ENCODE measurements at regions not wholly inside any gene's neighbourhood (a gene's known extent, or its start where the extent isn't known, plus 50 kb on each side); places are given as distances from the start of the nearest gene placed in this dataset.

- Mint-ChIP-seq H3K27me3 (peaks cover 0 to 6% (median 5%) of the 10 kb centered on the region in 3 donors), H3K9me3 (peaks cover 0 to 15% (median 4%) of the 10 kb centered on the region in 7 donors), H3K4me3 (no peak overlapping the region), H3K36me3 (peaks cover 0 to 4% of the 10 kb centered on the region in 2 donors), H3K4me1 (no peaks in the 10 kb centered on the region), H3K27ac (no peak overlapping the region)
- ATAC-seq (ENCODE audit: low read depth in 2 of 2) (no peak), DNase-seq (no peak)
Observed at GRCh38 chr18:26764177-26764576, 101.3 kb downstream of the AQP4 start.

GRCh38 chr18:26763446-26764110 lies 101.9 kb downstream of the AQP4 start:
- DNase-seq = no peak
- peaks cover 0 to 4% of the 10 kb centered on the region in 2 donors for H3K36me3 Mint-ChIP-seq

GRCh38 chr18:26757263-26758019 lies 108.1 kb downstream of the AQP4 start:
- ATAC-seq (ENCODE audit: low read depth in 2 of 2) (no peak), DNase-seq (no peak)
- Mint-ChIP-seq H3K4me1 (peaks cover 0 to 6% (median 5%) of the 10 kb centered on the region in 3 donors), H3K27ac (no peak overlapping the region), H3K4me3 (no peak overlapping the region), H3K36me3 (no peaks in the 10 kb centered on the region), H3K9me3 (peaks cover 0 to 5% (median 0%) of the 10 kb centered on the region in 7 donors), H3K27me3 (no peaks in the 10 kb centered on the region)

More at GRCh38 chr18:26763446-26764110, 101.9 kb downstream of the AQP4 start:
- ATAC-seq (ENCODE audit: low read depth in 2 of 2) = no peak
- Mint-ChIP-seq H3K27ac (no peak overlapping the region), H3K4me3 (no peak overlapping the region), H3K9me3 (peaks cover 0 to 15% (median 4%) of the 10 kb centered on the region in 7 donors), H3K4me1 (no peaks in the 10 kb centered on the region), H3K27me3 (peaks cover 0 to 6% (median 5%) of the 10 kb centered on the region in 3 donors)

- Mint-ChIP-seq H3K27ac (no peak overlapping the region), H3K27me3 (no peaks in the 10 kb centered on the region), H3K9me3 (peaks cover 0 to 1% (median 0%) of the 10 kb centered on the region in 7 donors), H3K36me3 (no peaks in the 10 kb centered on the region), H3K4me3 (no peak overlapping the region), H3K4me1 (peaks cover 0 to 8% (median 7%) of the 10 kb centered on the region in 3 donors)
- ATAC-seq (ENCODE audit: low read depth in 2 of 2) (no peak), DNase-seq (no peak)
Observed at GRCh38 chr18:26756556-26756955, 109.0 kb downstream of the AQP4 start.

- no peaks in the 10 kb centered on the region for H3K36me3 Mint-ChIP-seq
- no peak overlapping the region for H3K4me3 Mint-ChIP-seq
- H3K27ac Mint-ChIP-seq = no peak overlapping the region
- ATAC-seq (ENCODE audit: low read depth in 2 of 2) (no peak), DNase-seq (no peak)
- H3K27me3 Mint-ChIP-seq = peaks cover 0 to 10% (median 0%) of the 10 kb centered on the region in 3 donors
- H3K9me3 Mint-ChIP-seq = no peaks in the 10 kb centered on the region
- H3K4me1 Mint-ChIP-seq = no peaks in the 10 kb centered on the region
Observed at GRCh38 chr18:26746826-26747475, 118.6 kb downstream of the AQP4 start.

DNA sequence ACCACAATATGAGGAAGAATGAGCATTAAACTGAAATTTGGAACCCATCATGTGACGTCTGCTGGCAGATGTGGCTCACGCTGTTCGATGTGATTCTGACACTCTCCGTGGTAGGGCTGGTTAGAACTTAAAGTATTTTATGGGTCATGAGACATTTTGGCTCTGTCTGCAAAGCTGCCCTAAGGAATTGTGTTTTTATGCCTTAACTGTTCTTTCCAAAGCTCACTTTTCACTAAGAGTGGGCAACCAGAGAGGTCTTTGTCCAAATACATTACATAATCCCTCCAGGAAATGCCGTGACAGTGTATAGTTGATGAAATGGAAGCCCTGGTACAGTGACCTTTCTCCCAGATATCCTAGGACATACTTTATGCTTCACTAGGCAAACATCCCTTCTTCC lies 119.1 kb downstream of the AQP4 start:
- peaks cover 0 to 10% (median 0%) of the 10 kb centered on the region in 3 donors for H3K27me3 Mint-ChIP-seq
- no peaks in the 10 kb centered on the region for H3K4me1 Mint-ChIP-seq
- no peak overlapping the region for H3K4me3 Mint-ChIP-seq
- H3K27ac Mint-ChIP-seq = no peak overlapping the region
- no peaks in the 10 kb centered on the region for H3K36me3 Mint-ChIP-seq
- H3K9me3 Mint-ChIP-seq = no peaks in the 10 kb centered on the region
- ATAC-seq (ENCODE audit: low read depth in 2 of 2) (no peak), DNase-seq (no peak)

- H3K27ac Mint-ChIP-seq = no peak overlapping the region
- H3K9me3 Mint-ChIP-seq = no peaks in the 10 kb centered on the region
- no peaks in the 10 kb centered on the region for H3K36me3 Mint-ChIP-seq
- H3K4me1 Mint-ChIP-seq = no peaks in the 10 kb centered on the region
- no peak overlapping the region for H3K4me3 Mint-ChIP-seq
- ATAC-seq (ENCODE audit: low read depth in 2 of 2) = no peak
- DNase-seq = no peak
- peaks cover 0 to 10% (median 0%) of the 10 kb centered on the region in 3 donors for H3K27me3 Mint-ChIP-seq
Observed at GRCh38 chr18:26745288-26746181, 120.0 kb downstream of the AQP4 start.

- H3K9me3 Mint-ChIP-seq = peaks cover 0 to 2% (median 0%) of the 10 kb centered on the region in 7 donors
- ATAC-seq (ENCODE audit: low read depth in 2 of 2) (no peak), DNase-seq (no peak)
- H3K27ac Mint-ChIP-seq = no peak overlapping the region
- no peak overlapping the region for H3K4me3 Mint-ChIP-seq
- no peaks in the 10 kb centered on the region for H3K36me3 Mint-ChIP-seq
- H3K27me3 Mint-ChIP-seq = peaks cover 0 to 5% (median 0%) of the 10 kb centered on the region in 3 donors
- H3K4me1 Mint-ChIP-seq = no peaks in the 10 kb centered on the region
Observed at GRCh38 chr18:26741758-26742157, 123.7 kb downstream of the AQP4 start.

- peaks cover 0 to 5% (median 0%) of the 10 kb centered on the region in 3 donors for H3K27me3 Mint-ChIP-seq
Observed at GRCh38 chr18:26741048-26741447, 124.5 kb downstream of the AQP4 start.

GRCh38 chr18:26740396-26740795 lies 125.1 kb downstream of the AQP4 start:
- H3K27me3 Mint-ChIP-seq = peaks cover 0 to 1% (median 0%) of the 10 kb centered on the region in 3 donors
- H3K36me3 Mint-ChIP-seq = no peaks in the 10 kb centered on the region
- no peak overlapping the region for H3K4me3 Mint-ChIP-seq
- no peaks in the 10 kb centered on the region for H3K4me1 Mint-ChIP-seq
- no peak for DNase-seq
- ATAC-seq (ENCODE audit: low read depth in 2 of 2) = no peak
- no peak overlapping the region for H3K27ac Mint-ChIP-seq
- peaks cover 0 to 6% (median 0%) of the 10 kb centered on the region in 7 donors for H3K9me3 Mint-ChIP-seq

More at GRCh38 chr18:26741048-26741447, 124.5 kb downstream of the AQP4 start:
- ATAC-seq (ENCODE audit: low read depth in 2 of 2) = no peak
- Mint-ChIP-seq H3K36me3 (no peaks in the 10 kb centered on the region), H3K4me3 (no peak overlapping the region), H3K9me3 (peaks cover 0 to 3% (median 0%) of the 10 kb centered on the region in 7 donors), H3K4me1 (no peaks in the 10 kb centered on the region), H3K27ac (no peak overlapping the region)
- no peak for DNase-seq

GRCh38 chr18:26738706-26739105 lies 126.8 kb downstream of the AQP4 start:
- DNase-seq = no peak
- Mint-ChIP-seq H3K9me3 (peaks cover 0 to 6% (median 0%) of the 10 kb centered on the region in 7 donors), H3K4me1 (no peaks in the 10 kb centered on the region), H3K27me3 (no peaks in the 10 kb centered on the region), H3K4me3 (no peak overlapping the region), H3K36me3 (no peaks in the 10 kb centered on the region), H3K27ac (no peak overlapping the region)
- ATAC-seq (ENCODE audit: low read depth in 2 of 2) = no peak

GRCh38 chr18:26736301-26736700 lies 129.2 kb downstream of the AQP4 start:
- DNase-seq = no peak
- Mint-ChIP-seq H3K27me3 (no peaks in the 10 kb centered on the region), H3K9me3 (peaks cover 0 to 6% (median 0%) of the 10 kb centered on the region in 7 donors), H3K4me1 (no peaks in the 10 kb centered on the region), H3K36me3 (no peaks in the 10 kb centered on the region), H3K4me3 (no peak overlapping the region), H3K27ac (no peak overlapping the region)
- no peak for ATAC-seq (ENCODE audit: low read depth in 2 of 2)

DNA sequence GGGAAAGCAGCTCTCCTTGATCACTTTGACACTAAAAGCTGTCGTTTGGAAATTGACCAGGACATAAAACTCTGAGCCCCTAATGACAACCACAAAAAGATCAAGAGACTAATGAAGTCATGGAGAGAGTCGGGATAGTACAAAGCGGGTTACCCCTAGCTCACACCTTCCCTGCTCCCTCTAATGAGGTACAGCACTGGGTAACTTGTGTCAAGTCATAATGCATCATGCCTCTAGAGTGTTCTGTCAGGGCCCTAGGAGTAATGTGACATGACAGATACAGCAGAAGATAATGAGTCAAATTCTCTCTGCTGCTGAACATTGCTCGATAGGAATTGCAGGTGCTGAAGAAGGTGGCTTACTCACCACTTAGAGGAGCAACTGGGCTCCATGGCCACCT lies 130.7 kb downstream of the AQP4 start:
- H3K9me3 Mint-ChIP-seq = peaks cover 0 to 6% (median 0%) of the 10 kb centered on the region in 7 donors
- ATAC-seq (ENCODE audit: low read depth in 2 of 2) (no peak), DNase-seq (no peak)
- H3K36me3 Mint-ChIP-seq = no peaks in the 10 kb centered on the region
- no peaks in the 10 kb centered on the region for H3K27me3 Mint-ChIP-seq
- H3K4me3 Mint-ChIP-seq = no peak overlapping the region
- no peaks in the 10 kb centered on the region for H3K4me1 Mint-ChIP-seq
- no peak overlapping the region for H3K27ac Mint-ChIP-seq

All from naive B cell (primary cell).